BLaER1 treated with 17β-estradiol and CSF1 and Interleukin-3, amounts not matched to agents 10 nM and 100 nM (cell line): ENCODE measurements at regions not wholly inside any gene's neighbourhood (a gene's known extent, or its start where the extent isn't known, plus 50 kb on each side); places are given as distances from the start of the nearest gene placed in this dataset.
"Not testable (repeated sequence)": the region's sequence is repeated elsewhere in the genome, so short reads cannot be mapped to it uniquely, and the experiment has no call there.

Source experiments
- H3K27ac ChIP-seq, 11 experiments: shearing (Covaris generic); formaldehyde crosslinking; 2 replicates each; pipeline ENCODE4 v1.8.1; 2022
- H3K27me3 ChIP-seq, 11 experiments: shearing (Covaris generic); formaldehyde crosslinking; 2 replicates each; pipeline ENCODE4 v1.8.1; 2022
- H3K36me3 ChIP-seq, 11 experiments: shearing (Covaris generic); formaldehyde crosslinking; 2 replicates each; pipeline ENCODE4 v1.8.1; 2022
- H3K4me1 ChIP-seq, 10 experiments: shearing (Covaris generic); formaldehyde crosslinking; 2 replicates each; pipeline ENCODE4 v1.8.1; 2022
- H3K4me2 ChIP-seq, 11 experiments: shearing (Covaris generic); formaldehyde crosslinking; 2 replicates each; pipeline ENCODE4 v1.8.1; 2022
- H3K4me3 ChIP-seq, 10 experiments: shearing (Covaris generic); formaldehyde crosslinking; 2 replicates each; pipeline ENCODE4 v1.8.1; 2022
- H3K9ac ChIP-seq, 11 experiments: shearing (Covaris generic); formaldehyde crosslinking; 2 replicates each; pipeline ENCODE4 v1.8.1; 2022
- H3K9me3 ChIP-seq, 11 experiments: shearing (Covaris generic); formaldehyde crosslinking; replicated peaks in 1 of 11; 2 replicates each; pipeline ENCODE4 v1.8.1; 2022
- H4K20me1 ChIP-seq, 11 experiments: shearing (Covaris generic); formaldehyde crosslinking; 2 replicates each; pipeline ENCODE4 v1.8.1; 2022
- Cebpa-rat ChIP-seq, 11 experiments: shearing (Covaris generic); IDR thresholded peaks; 2 replicates each; pipeline ENCODE4 v1.8.1; 2022

GRCh38 chr14:94833633-94834032 is 63.7 kb upstream of the GSC start:
- peaks cover 0 to 13% (median 6%) of the 10 kb centered on the region in 11 experiments; a peak in 12 of 22 replicates for H3K9me3 ChIP-seq
- no peak overlapping the region for H3K9ac ChIP-seq
- H3K27ac ChIP-seq = no peak overlapping the region
- H3K4me3 ChIP-seq = no peak overlapping the region
- H4K20me1 ChIP-seq = no peaks in the 10 kb centered on the region
- no peaks in the 10 kb centered on the region for H3K36me3 ChIP-seq
- no peak for TF ChIP-seq Cebpa-rat (IDR thresholded peaks at IDR 0.05)
- H3K27me3 ChIP-seq = no peaks in the 10 kb centered on the region
- H3K4me2 ChIP-seq = no peak overlapping the region
- 0 out of 20 replicates have a peak, but pooled peaks cover 0 to 4% (median 0%) of the 10 kb centered on the region in 10 experiments for H3K4me1 ChIP-seq

- H3K4me3 ChIP-seq = no peak overlapping the region
- peaks cover 0 to 13% (median 8%) of the 10 kb centered on the region in 11 experiments; a peak in 13 of 22 replicates for H3K9me3 ChIP-seq
- peaks cover 0 to 9% (median 0%) of the 10 kb centered on the region in 10 experiments; a peak in 2 of 20 replicates for H3K4me1 ChIP-seq
- H3K4me2 ChIP-seq = no peak overlapping the region
- no peaks in the 10 kb centered on the region for H3K27me3 ChIP-seq
- H3K27ac ChIP-seq = no peak overlapping the region
- H4K20me1 ChIP-seq = no peaks in the 10 kb centered on the region
- TF ChIP-seq Cebpa-rat (IDR thresholded peaks at IDR 0.05) = no peak
- no peak overlapping the region for H3K9ac ChIP-seq
- H3K36me3 ChIP-seq = no peaks in the 10 kb centered on the region
Measured at GRCh38 chr14:94831085-94831484, 61.2 kb upstream of the GSC start.

- Histone ChIP-seq H3K27ac (no peak overlapping the region), H3K4me2 (no peak overlapping the region), H3K4me1 (peaks cover 0 to 8% (median 0%) of the 10 kb centered on the region in 10 experiments; a peak in 2 of 20 replicates), H3K36me3 (no peaks in the 10 kb centered on the region), H3K9me3 (peaks cover 0 to 21% (median 15%) of the 10 kb centered on the region in 11 experiments; a peak in 16 of 22 replicates), H3K4me3 (no peak overlapping the region), H3K27me3 (no peaks in the 10 kb centered on the region), H4K20me1 (no peaks in the 10 kb centered on the region), H3K9ac (no peak overlapping the region)
- TF ChIP-seq Cebpa-rat (IDR thresholded peaks at IDR 0.05) = no peak
Measured at GRCh38 chr14:94827711-94828447, 58.0 kb upstream of the GSC start.

GRCh38 chr14:94826774-94827173 is 56.9 kb upstream of the GSC start:
- Histone ChIP-seq H3K4me3 (no peak overlapping the region), H3K4me2 (no peak overlapping the region), H3K27ac (no peak overlapping the region), H4K20me1 (no peaks in the 10 kb centered on the region), H3K9me3 (peaks cover 0 to 21% (median 15%) of the 10 kb centered on the region in 11 experiments; a peak in 16 of 22 replicates), H3K4me1 (peaks cover 0 to 6% (median 0%) of the 10 kb centered on the region in 10 experiments; a peak in 2 of 20 replicates), H3K9ac (no peak overlapping the region), H3K27me3 (no peaks in the 10 kb centered on the region), H3K36me3 (no peaks in the 10 kb centered on the region)
- TF ChIP-seq Cebpa-rat (IDR thresholded peaks at IDR 0.05) = no peak

- TF ChIP-seq Cebpa-rat (IDR thresholded peaks at IDR 0.05) = no peak
- no peak overlapping the region for H3K9ac ChIP-seq
- H3K4me3 ChIP-seq = no peak overlapping the region
- H3K9me3 ChIP-seq = peaks cover 7 to 39% (median 29%) of the 10 kb centered on the region in 11 experiments
- H4K20me1 ChIP-seq = no peaks in the 10 kb centered on the region
- no peaks in the 10 kb centered on the region for H3K27me3 ChIP-seq
- H3K36me3 ChIP-seq = no peaks in the 10 kb centered on the region
- no peak overlapping the region for H3K4me2 ChIP-seq
- peaks cover 0 to 6% (median 0%) of the 10 kb centered on the region in 10 experiments; a peak in 2 of 20 replicates for H3K4me1 ChIP-seq
- no peak overlapping the region for H3K27ac ChIP-seq
Measured at GRCh38 chr14:94823556-94824341, 53.8 kb upstream of the GSC start.

- Histone ChIP-seq H3K36me3 (no peaks in the 10 kb centered on the region), H3K9me3 (peaks cover 23 to 50% (median 40%) of the 10 kb centered on the region in 11 experiments), H3K4me1 (no peaks in the 10 kb centered on the region), H3K27me3 (no peaks in the 10 kb centered on the region), H4K20me1 (no peaks in the 10 kb centered on the region), H3K27ac (no peak overlapping the region), H3K4me3 (no peak overlapping the region), H3K4me2 (no peak overlapping the region), H3K9ac (no peak overlapping the region)
- TF ChIP-seq Cebpa-rat (IDR thresholded peaks at IDR 0.05) = no peak
Measured at GRCh38 chr14:94821705-94822104, 51.8 kb upstream of the GSC start.

- not testable (repeated sequence) for H3K9ac ChIP-seq, H3K4me1 ChIP-seq, H3K4me3 ChIP-seq, H3K27me3 ChIP-seq, H3K36me3 ChIP-seq, H4K20me1 ChIP-seq, H3K4me2 ChIP-seq, H3K27ac ChIP-seq
- peaks cover 23 to 47% (median 40%) of the 10 kb centered on the region in 11 experiments for H3K9me3 ChIP-seq
Measured at GRCh38 chr14:94820932-94821331, 51.0 kb upstream of the GSC start.
